DOHH2 (cell line): ENCODE measurements at regions not wholly inside any gene's neighbourhood (a gene's known extent, or its start where the extent isn't known, plus 50 kb on each side); places are given as distances from the start of the nearest gene placed in this dataset.

Experiments
- CTCF ChIP-seq: fragments of 200-600 bp; sonication (generic); IDR thresholded peaks from one replicate; pipeline ENCODE4 v1.5.1; 2014; ENCODE audit warnings: antibody characterized with exemption, mild to moderate bottlenecking, low read depth, low read length; ENCODE audit not compliant: poor library complexity, severe bottlenecking
- EZH2phosphoT487 ChIP-seq: fragments of 200-600 bp; sonication (generic); IDR thresholded peaks from 2 replicates; pipeline ENCODE4 v1.6.1; 2017; ENCODE audit warnings: borderline replicate concordance, mild to moderate bottlenecking, antibody characterized with exemption, low read length, moderate library complexity, mixed read lengths

GRCh38 chr4:110712486-110712885, 89.6 kb upstream of the PITX2 start:
- TF ChIP-seq CTCF (no peak), EZH2phosphoT487 (no peak)
